T-helper 2 cell treated with Interferon-gamma antibody and Interleukin-4, amounts not matched to agents 100 ng/mL and 5 ng/mL, for 36 hours (primary cell): ENCODE measurements at regions not wholly inside any gene's neighbourhood (a gene's known extent, or its start where the extent isn't known, plus 50 kb on each side); places are given as distances from the start of the nearest gene placed in this dataset.
"Not testable (repeated sequence)": the region's sequence is repeated elsewhere in the genome, so short reads cannot be mapped to it uniquely, and the experiment has no call there.

Source experiments
- intact Hi-C: fragments of 100-400 bp; cut with micrococcal nuclease; formaldehyde crosslinking; loops from one replicate; pipeline ENCODE4 v1.15.1; 2023

DNA sequence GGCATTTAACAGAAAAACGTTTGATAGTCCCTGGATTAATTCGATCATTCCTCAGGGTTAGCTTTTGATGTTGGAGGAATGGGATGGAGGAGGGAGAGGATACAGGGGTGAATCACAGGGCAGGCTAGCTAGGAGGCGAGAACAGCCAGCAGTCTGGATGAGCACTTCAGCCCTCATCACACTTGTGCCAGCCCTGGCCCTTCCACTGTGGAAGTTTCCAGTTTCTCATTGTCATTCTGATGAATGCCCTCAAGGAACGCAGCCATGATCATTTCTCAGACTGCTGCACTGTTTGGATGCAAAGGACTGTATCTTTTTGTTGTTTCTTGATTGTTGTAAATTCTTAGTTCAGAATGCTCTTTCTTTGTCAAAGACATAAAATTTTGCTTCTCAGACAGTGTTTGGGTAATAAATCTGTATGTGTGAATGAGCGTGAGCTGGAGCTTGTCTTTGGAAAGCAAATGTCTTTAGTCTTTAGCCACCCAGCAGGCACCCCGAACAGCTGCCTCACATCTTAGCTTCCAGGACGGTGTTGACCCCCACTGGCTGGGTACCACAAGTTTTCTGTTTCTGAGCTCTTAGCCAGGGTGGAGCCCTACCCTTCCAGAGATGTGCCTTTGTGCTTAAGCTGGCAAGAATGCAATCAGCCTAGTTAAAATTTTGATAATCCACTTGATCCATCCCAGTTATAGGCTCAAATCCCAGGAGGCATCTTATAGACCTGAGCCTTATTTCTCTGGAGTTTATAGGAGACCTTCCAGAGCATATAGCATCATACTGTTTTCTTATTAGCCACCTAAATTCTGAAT, 121.1 kb downstream of the PDCD6IP start:
- intact Hi-C loops = no loop called here

DNA sequence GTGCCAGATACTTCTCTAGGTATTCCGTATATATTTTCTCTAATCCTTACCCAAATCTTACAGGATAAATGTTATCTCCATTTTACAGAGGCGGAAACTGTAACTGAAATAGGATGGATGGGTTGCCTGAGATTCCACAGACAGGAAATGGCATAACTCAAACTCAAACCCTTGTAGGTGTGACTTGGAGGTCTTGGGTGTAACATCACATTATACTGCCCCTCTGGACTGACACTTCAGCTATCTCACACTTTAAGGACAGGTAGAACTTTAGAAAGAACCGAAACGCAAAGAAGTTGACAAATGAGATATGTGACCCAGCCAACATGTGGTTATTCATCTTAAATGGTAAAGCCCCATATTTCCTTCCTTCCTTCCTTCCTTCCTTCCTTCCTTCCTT, 122.1 kb downstream of the PDCD6IP start:
- intact Hi-C loops = no loop called here

- intact Hi-C loops = no loop called here
Measured at GRCh38 chr3:33921608-33922007, 123.2 kb downstream of the PDCD6IP start.

- intact Hi-C loops = no loop called here
Measured at GRCh38 chr3:33926998-33927605, 128.7 kb downstream of the PDCD6IP start.

DNA sequence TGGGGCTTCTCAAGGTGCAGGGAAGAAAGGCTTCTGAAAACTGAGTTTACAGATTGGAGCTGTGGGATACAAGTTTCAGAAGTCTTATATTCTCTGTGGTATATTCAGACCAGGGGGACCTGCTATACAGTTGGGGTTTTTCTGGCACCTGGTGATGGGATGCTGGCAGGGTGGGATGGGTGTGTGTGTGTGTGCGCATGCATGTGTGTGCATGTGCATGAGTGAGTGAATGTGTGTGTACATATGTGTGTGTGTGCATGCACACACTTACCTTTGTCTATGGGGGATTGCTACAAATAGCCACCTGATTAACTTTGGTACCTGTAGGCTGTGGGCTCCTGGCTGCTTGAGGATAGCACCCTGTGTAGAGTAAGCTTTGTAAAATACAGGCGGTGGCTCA, 131.4 kb downstream of the PDCD6IP start:
- intact Hi-C loops = no loop called here

DNA sequence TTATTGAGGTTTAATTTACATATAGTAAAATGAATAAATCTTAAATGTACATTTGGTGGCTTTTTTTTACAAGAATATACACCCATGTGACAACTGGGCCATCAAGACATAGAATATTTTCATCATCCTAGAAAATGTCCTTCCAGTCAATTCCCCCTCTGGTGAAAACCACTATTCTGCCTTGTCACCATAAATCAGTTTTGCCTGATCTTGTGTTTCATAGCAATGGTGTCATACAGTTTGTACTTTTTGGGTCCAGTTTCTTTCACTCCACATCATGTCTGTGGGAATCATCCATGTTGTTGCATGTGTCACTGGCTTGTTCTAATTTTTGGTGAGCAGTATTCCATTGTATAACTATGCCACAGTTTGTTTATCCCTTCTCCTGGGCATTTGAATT, 133.1 kb downstream of the PDCD6IP start:
- intact Hi-C loops = no loop called here

DNA sequence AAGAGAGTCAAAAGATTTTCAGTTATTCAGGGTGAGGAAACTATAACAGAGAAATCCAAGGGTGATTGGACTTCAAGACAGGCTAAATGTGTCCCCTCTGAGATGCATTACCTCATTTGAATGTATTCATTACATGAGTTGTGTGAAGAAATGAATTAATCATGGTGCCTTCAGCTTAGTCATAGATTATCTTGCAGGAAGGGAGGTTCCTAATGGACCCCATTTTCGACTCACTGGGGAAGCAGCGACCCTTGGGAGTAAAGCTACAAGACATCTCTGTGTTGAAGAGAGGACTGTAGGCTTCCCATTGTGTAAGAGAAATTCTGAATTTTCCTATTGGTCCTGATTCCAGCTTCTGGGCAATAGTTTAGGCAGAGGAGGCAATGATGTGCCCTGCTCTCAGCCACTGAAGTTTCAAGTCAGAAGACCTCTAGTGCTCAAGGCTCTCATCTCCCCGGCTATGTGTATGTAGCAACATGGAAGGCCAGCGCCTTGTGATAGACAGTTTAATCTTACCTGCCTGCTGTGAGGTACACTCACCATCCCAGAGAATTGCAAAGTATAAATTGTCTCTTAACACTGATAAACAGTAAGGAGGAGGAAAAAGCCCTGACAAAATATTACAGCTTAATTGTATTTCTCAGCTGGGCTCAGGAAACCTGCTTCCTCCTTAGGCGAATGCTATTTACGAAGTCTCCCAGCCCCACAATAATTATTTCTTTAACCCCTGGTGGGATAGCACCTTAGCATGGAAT, 133.8 kb downstream of the PDCD6IP start:
- intact Hi-C loops = no loop called here

DNA sequence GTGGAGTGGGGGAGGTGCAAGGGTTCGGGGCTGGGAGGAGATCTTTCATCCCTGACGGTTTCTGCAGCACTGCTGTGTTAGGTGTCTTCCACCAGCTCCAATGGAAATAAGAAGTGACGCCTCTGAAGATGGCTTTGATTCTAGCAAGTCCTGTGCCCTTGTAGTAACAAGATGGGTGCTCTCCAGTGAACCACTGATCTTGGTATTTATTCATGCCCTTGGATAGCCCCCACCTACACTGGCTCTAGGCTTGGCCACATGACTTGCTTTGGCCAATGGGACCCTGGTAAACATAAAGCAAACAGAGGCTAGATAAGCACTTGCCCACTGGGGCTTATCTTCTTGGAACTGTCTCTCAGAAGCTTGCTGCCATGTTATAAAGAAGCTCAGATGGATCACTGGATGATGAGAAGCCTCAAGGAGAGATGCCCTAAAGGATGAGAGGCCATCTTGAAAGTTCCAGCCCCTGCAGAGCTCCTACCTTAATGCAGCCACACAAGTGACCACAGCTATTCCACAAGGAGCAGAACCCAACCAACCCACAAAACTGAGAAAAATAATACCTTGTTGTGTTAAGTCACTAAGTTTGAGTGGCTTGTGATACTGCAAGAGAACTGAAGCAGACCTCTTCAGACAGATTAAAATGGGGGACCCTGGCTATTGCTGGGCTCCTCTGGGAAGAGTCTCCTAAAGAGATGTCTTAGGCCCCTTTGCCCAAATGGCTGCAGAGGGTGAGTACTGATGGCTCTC, 137.9 kb downstream of the PDCD6IP start:
- intact Hi-C loops = no loop called here

DNA sequence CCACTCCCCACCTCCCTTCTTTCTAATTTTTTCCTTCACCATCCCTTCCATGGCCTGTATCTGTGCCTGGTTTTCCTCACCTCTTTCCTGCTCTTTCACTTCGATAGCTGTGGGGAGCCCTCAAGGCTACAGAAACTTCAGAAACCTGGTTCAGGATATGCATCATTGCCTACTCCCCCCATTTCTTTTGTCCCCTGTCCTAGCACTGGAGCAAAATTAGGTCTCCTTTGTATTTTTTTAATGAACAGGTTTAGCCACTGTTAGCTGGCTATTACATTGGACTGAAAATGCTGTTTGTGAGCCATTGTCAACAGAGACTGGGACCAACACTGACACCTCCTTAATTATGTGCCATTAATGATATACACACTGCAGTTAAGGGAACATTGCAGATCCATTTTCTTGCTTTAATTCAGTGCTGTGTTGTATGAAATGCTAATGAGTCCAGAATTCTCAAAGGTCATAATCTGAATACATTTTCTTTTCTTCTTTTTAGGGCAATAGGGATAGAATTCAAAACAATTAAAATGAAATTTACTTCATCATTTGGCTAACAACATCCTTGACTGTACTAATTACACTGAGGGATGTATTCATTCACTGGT, 138.6 kb downstream of the PDCD6IP start:
- intact Hi-C loops = no loop called here

DNA sequence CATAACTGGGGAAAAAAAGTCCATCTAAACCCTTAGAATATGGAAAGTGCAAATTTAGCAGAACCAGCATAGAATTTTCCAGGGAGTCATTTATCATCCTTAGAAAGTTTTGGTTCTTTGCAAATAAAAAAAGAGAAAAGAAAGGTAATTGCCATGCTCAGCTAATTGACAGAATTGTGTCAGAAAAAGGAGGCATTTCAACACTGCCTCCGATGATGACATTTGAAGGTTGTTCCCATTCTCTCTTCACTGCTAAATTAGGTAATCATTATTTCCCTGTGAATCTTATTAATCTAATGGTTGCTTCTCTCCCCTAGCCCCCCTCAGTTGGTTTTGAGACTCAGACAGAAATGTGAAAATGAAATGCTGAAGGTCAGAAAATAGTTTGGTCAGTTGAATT, 139.2 kb downstream of the PDCD6IP start:
- intact Hi-C loops = no loop called here

- intact Hi-C loops = no loop called here
Measured at GRCh38 chr3:33940149-33940548, 141.7 kb downstream of the PDCD6IP start.

GRCh38 chr3:33940736-33941135, 142.3 kb downstream of the PDCD6IP start:
- intact Hi-C loops = no loop called here

DNA sequence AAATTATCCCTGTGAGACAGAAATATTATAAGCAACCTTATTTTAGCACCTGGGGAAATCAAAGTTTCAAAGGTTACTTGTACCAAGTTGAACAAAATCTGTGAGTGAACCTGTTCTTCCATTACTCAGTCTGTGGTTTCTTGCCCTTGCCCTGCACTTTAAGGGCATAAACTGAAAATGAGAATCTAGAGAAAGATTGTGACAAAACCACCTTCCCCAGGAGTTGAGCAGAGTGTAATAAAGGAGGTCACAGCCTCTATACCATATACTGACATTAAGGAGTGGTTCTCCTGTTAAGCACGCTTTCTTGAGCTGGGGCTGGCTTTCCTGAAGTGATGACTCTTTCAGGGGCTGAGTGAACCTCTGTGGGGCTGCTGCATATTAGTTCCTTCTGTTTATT, 143.4 kb downstream of the PDCD6IP start:
- intact Hi-C loops = no loop called here

- intact Hi-C loops = no loop called here
Measured at GRCh38 chr3:33942483-33943150, 144.2 kb downstream of the PDCD6IP start.

DNA sequence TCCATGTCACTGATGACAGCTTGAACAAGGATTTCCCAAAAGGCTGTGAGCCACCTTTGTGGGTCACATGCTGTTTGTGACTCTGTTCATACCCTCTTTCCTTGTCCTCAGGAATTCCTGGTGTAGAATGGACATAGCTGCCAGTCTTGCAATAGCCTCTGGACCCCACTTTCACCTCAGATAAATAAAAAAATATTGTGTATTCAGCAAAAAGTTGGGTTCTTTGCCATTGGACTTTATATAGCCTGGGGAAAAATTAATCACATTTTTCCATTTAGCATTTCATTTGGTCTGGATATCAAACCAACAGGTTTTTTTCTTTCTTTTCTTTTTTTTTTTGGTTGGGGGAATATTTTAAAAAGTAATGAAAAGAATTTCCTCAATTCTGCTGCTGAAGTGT, 144.8 kb downstream of the PDCD6IP start:
- intact Hi-C loops = no loop called here

GRCh38 chr3:33946612-33947011, 148.2 kb downstream of the PDCD6IP start:
- intact Hi-C loops = not testable (repeated sequence)

DNA sequence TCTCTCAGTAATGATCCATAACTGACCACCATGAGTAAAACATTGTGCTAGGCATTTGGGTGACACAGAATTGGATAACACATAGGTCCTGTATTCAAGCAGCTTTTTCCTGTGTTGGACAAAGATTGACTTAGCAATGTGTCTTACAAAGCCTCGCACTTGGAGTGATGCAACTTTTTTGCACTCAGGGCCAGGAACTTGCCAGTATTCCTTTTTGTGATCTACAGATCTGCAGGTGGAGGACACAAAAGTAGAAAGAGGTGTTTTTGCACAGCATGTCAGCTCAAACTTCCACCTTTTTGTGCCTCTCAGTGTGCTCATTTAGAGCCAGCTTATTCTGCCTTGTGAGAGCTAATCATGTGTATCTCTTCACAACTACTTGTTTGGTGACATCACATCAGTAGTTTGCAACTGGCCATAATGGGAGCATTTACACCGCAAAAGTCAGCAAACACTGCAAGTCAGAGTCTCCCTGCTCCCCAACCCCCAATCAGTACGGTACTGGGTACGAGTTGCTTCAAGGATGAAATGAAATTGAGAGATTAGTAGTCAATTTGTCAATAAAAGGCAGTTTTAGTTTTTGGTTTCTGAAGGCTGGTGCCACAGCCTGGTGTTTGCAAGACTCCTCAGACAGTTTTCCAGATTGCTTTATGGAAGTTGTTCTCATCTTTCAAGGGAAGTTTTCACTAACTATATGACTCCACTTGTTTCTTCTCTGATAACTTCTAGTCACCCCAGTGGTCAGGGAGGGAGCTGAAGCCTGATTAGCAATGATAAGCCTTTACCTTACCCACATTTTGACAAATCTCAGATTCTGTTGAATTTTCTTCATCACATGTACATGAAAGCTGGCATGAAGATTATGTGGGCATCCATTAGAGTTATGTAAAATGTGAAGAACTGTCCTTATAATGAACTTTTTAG, 149.1 kb downstream of the PDCD6IP start:
- intact Hi-C loops = no loop called here

GRCh38 chr3:33949074-33949473, 150.6 kb downstream of the PDCD6IP start:
- intact Hi-C loops = no loop called here

DNA sequence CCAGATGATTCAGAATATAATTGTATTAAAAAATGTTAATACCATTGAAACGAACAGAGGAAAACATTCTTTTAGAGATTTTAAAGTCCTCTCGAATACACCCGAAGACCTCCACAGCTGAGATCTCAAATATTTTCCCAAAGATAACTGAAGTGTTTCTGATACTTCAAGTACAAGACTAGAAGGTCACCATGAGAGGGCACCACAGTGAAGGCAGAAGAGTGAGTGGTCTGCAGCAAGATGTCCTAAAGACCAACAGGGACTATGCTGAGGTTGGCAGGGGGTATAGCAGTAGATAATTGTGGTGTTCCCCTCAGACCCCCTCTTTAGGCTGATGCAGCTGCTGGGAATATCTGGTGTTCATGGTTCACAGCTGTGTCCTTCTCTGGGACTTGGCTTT, 156.5 kb downstream of the PDCD6IP start:
- intact Hi-C loops = no loop called here

DNA sequence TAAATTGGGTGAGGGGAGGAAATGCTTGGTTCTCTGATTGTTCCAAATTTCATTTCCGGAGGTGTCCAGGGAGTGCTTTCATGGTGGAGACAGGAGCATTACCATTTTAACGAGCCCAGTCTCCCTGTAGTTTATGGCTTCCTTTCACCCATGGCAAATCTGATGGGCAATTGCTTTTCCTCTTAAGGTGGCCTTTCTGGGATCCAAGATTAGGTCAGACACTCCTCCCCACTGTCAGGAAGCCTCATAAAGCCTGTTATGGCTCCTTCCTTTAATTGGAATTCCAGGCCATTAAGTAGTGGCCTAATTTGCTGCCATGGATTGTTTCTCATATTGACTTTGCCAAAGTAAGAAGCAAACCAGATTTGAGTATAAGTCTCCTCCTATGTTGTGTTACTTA, 157.8 kb downstream of the PDCD6IP start:
- intact Hi-C loops = no loop called here
